ENCODE measurements at regions not wholly inside any gene's neighbourhood (a gene's known extent, or its start where the extent isn't known, plus 50 kb on each side); places are given as distances from the start of the nearest gene placed in this dataset.
"Not testable (repeated sequence)": the region's sequence is repeated elsewhere in the genome, so short reads cannot be mapped to it uniquely, and the experiment has no call there.

GRCh38 chr3:162586591-162586990, 1090.0 kb downstream of the OTOL1 start:
- intact Hi-C loops (cut with micrococcal nuclease): no loop called here
- Mint-ChIP-seq H3K9me3 (peaks cover 8% of the 10 kb centered on the region), H3K36me3 (ENCODE audit: low read depth) (no peaks in the 10 kb centered on the region), H3K27ac (no peak overlapping the region), H3K4me1 (ENCODE audit: low read depth) (no peaks in the 10 kb centered on the region), H3K4me3 (no peak overlapping the region), H3K27me3 (ENCODE audit: low read depth) (no peaks in the 10 kb centered on the region)
- no peak for DNase-seq
- CTCF ChIA-PET: no interaction called here

- Mint-ChIP-seq H3K4me1 (ENCODE audit: low read depth) (no peaks in the 10 kb centered on the region), H3K27ac (no peak overlapping the region), H3K9me3 (peaks cover 10% of the 10 kb centered on the region), H3K4me3 (no peak overlapping the region), H3K36me3 (ENCODE audit: low read depth) (no peaks in the 10 kb centered on the region), H3K27me3 (ENCODE audit: low read depth) (no peaks in the 10 kb centered on the region)
- CTCF ChIA-PET: no interaction called here
- intact Hi-C loops (cut with micrococcal nuclease): no loop called here
- no peak for DNase-seq
Measured at GRCh38 chr3:162597226-162597625, 1100.6 kb downstream of the OTOL1 start.

- H3K27me3 Mint-ChIP-seq (ENCODE audit: low read depth); intact Hi-C loops (cut with micrococcal nuclease); H3K4me3 Mint-ChIP-seq; H3K36me3 Mint-ChIP-seq (ENCODE audit: low read depth); H3K4me1 Mint-ChIP-seq (ENCODE audit: low read depth); DNase-seq; CTCF ChIA-PET; H3K27ac Mint-ChIP-seq: not testable (repeated sequence)
- peaks cover 15% of the 10 kb centered on the region for H3K9me3 Mint-ChIP-seq
Measured at GRCh38 chr3:162598500-162598899, 1101.9 kb downstream of the OTOL1 start.

- H3K4me3 Mint-ChIP-seq; H3K27ac Mint-ChIP-seq; CTCF ChIA-PET; intact Hi-C loops (cut with micrococcal nuclease); DNase-seq; H3K36me3 Mint-ChIP-seq (ENCODE audit: low read depth); H3K27me3 Mint-ChIP-seq (ENCODE audit: low read depth); H3K4me1 Mint-ChIP-seq (ENCODE audit: low read depth): not testable (repeated sequence)
- H3K9me3 Mint-ChIP-seq: peaks cover 15% of the 10 kb centered on the region
Measured at GRCh38 chr3:162599742-162600141, 1103.1 kb downstream of the OTOL1 start.

- Mint-ChIP-seq H3K27me3 (ENCODE audit: low read depth) (no peaks in the 10 kb centered on the region), H3K9me3 (peaks cover 15% of the 10 kb centered on the region), H3K27ac (no peak overlapping the region), H3K4me3 (no peak overlapping the region), H3K36me3 (ENCODE audit: low read depth) (no peaks in the 10 kb centered on the region), H3K4me1 (ENCODE audit: low read depth) (no peaks in the 10 kb centered on the region)
- intact Hi-C loops (cut with micrococcal nuclease): no loop called here
- no peak for DNase-seq
- CTCF ChIA-PET: no interaction called here
Measured at GRCh38 chr3:162601101-162601670, 1104.6 kb downstream of the OTOL1 start.

GRCh38 chr3:162602619-162603018, 1106.0 kb downstream of the OTOL1 start:
- H3K4me1 Mint-ChIP-seq (ENCODE audit: low read depth): no peaks in the 10 kb centered on the region
- H3K27ac Mint-ChIP-seq: no peak overlapping the region
- intact Hi-C loops (cut with micrococcal nuclease): no loop called here
- H3K36me3 Mint-ChIP-seq (ENCODE audit: low read depth): no peaks in the 10 kb centered on the region
- no peak for DNase-seq
- CTCF ChIA-PET: no interaction called here
- no peak overlapping the region for H3K4me3 Mint-ChIP-seq
- peaks cover 15% of the 10 kb centered on the region for H3K9me3 Mint-ChIP-seq
- no peaks in the 10 kb centered on the region for H3K27me3 Mint-ChIP-seq (ENCODE audit: low read depth)

- no peaks in the 10 kb centered on the region for H3K27me3 Mint-ChIP-seq (ENCODE audit: low read depth)
- H3K27ac Mint-ChIP-seq: no peak overlapping the region
- H3K9me3 Mint-ChIP-seq: peaks cover 15% of the 10 kb centered on the region
- intact Hi-C loops (cut with micrococcal nuclease): no loop called here
- no peak overlapping the region for H3K4me3 Mint-ChIP-seq
- CTCF ChIA-PET: no interaction called here
- DNase-seq: no peak
- H3K36me3 Mint-ChIP-seq (ENCODE audit: low read depth): no peaks in the 10 kb centered on the region
- H3K4me1 Mint-ChIP-seq (ENCODE audit: low read depth): no peaks in the 10 kb centered on the region
Measured at GRCh38 chr3:162605651-162606204, 1109.1 kb downstream of the OTOL1 start.

GRCh38 chr3:162610261-162610660, 1113.7 kb downstream of the OTOL1 start:
- no peaks in the 10 kb centered on the region for H3K36me3 Mint-ChIP-seq (ENCODE audit: low read depth)
- H3K27me3 Mint-ChIP-seq (ENCODE audit: low read depth): no peaks in the 10 kb centered on the region
- no peak overlapping the region for H3K4me3 Mint-ChIP-seq
- no peaks in the 10 kb centered on the region for H3K4me1 Mint-ChIP-seq (ENCODE audit: low read depth)
- no peak overlapping the region for H3K27ac Mint-ChIP-seq
- intact Hi-C loops (cut with micrococcal nuclease): no loop called here
- DNase-seq: no peak
- CTCF ChIA-PET: no interaction called here
- peaks cover 2% of the 10 kb centered on the region for H3K9me3 Mint-ChIP-seq

GRCh38 chr3:162612991-162613390, 1116.4 kb downstream of the OTOL1 start:
- DNase-seq: no peak
- CTCF ChIA-PET: no interaction called here
- H3K36me3 Mint-ChIP-seq (ENCODE audit: low read depth): no peaks in the 10 kb centered on the region
- peaks cover 6% of the 10 kb centered on the region for H3K9me3 Mint-ChIP-seq
- no peaks in the 10 kb centered on the region for H3K27me3 Mint-ChIP-seq (ENCODE audit: low read depth)
- no peaks in the 10 kb centered on the region for H3K4me1 Mint-ChIP-seq (ENCODE audit: low read depth)
- intact Hi-C loops (cut with micrococcal nuclease): no loop called here
- H3K27ac Mint-ChIP-seq: no peak overlapping the region
- H3K4me3 Mint-ChIP-seq: no peak overlapping the region

- Mint-ChIP-seq H3K27me3 (ENCODE audit: low read depth) (no peaks in the 10 kb centered on the region), H3K4me3 (no peak overlapping the region), H3K9me3 (peaks cover 5% of the 10 kb centered on the region), H3K27ac (no peak overlapping the region), H3K36me3 (ENCODE audit: low read depth) (no peaks in the 10 kb centered on the region), H3K4me1 (ENCODE audit: low read depth) (no peaks in the 10 kb centered on the region)
- intact Hi-C loops (cut with micrococcal nuclease): no loop called here
- CTCF ChIA-PET: no interaction called here
- DNase-seq: no peak
Measured at GRCh38 chr3:162626172-162626571, 1129.6 kb downstream of the OTOL1 start.

- intact Hi-C loops (cut with micrococcal nuclease): no loop called here
- Mint-ChIP-seq H3K9me3 (peaks cover 1% of the 10 kb centered on the region), H3K4me1 (ENCODE audit: low read depth) (no peaks in the 10 kb centered on the region), H3K4me3 (no peak overlapping the region), H3K36me3 (ENCODE audit: low read depth) (no peaks in the 10 kb centered on the region), H3K27me3 (ENCODE audit: low read depth) (no peaks in the 10 kb centered on the region), H3K27ac (no peak overlapping the region)
- no peak for DNase-seq
- CTCF ChIA-PET: no interaction called here
Measured at GRCh38 chr3:162628531-162628930, 1131.9 kb downstream of the OTOL1 start.

- no peak overlapping the region for H3K27ac Mint-ChIP-seq
- H3K9me3 Mint-ChIP-seq: peaks cover 1% of the 10 kb centered on the region
- DNase-seq: no peak
- intact Hi-C loops (cut with micrococcal nuclease): no loop called here
- no peak overlapping the region for H3K4me3 Mint-ChIP-seq
- CTCF ChIA-PET: no interaction called here
- H3K4me1 Mint-ChIP-seq (ENCODE audit: low read depth): no peaks in the 10 kb centered on the region
- H3K36me3 Mint-ChIP-seq (ENCODE audit: low read depth): no peaks in the 10 kb centered on the region
- H3K27me3 Mint-ChIP-seq (ENCODE audit: low read depth): no peaks in the 10 kb centered on the region
Measured at GRCh38 chr3:162629372-162629771, 1132.8 kb downstream of the OTOL1 start.

- Mint-ChIP-seq H3K4me3 (no peak overlapping the region), H3K27ac (no peak overlapping the region), H3K36me3 (ENCODE audit: low read depth) (no peaks in the 10 kb centered on the region), H3K4me1 (ENCODE audit: low read depth) (no peaks in the 10 kb centered on the region), H3K9me3 (peaks cover 5% of the 10 kb centered on the region), H3K27me3 (ENCODE audit: low read depth) (no peaks in the 10 kb centered on the region)
- no peak for DNase-seq
- CTCF ChIA-PET: no interaction called here
- intact Hi-C loops (cut with micrococcal nuclease): no loop called here
Measured at GRCh38 chr3:162632672-162633071, 1136.1 kb downstream of the OTOL1 start.
